Keratinocyte (primary cell): ENCODE measurements at regions not wholly inside any gene's neighbourhood (a gene's known extent, or its start where the extent isn't known, plus 50 kb on each side); places are given as distances from the start of the nearest gene placed in this dataset.

Experiments used
- DNase-seq: peaks from one replicate; pipeline ENCODE4 v3.0.0-alpha.2; 2011; ENCODE audit warnings: low read depth, missing footprints, low spot score
- FAIRE-seq: peaks from 2 replicates; lab custom pipeline; 2011; peaks lifted over from hg19 to GRCh38; lab: Jason Lieb, UNC
- H2AFZ ChIP-seq: 2 replicates; pipeline ENCODE4 v1.6.0; 2012; ENCODE audit warnings: low read length, control low read depth, inconsistent platforms; ENCODE audit not compliant: control insufficient read depth
- H3K27ac ChIP-seq: 2 replicates; pipeline ENCODE4 v1.5.1; 2011; ENCODE audit warnings: low read length; ENCODE audit not compliant: control insufficient read depth, insufficient read depth
- H3K27me3 ChIP-seq: 3 replicates; pipeline ENCODE4 v1.6.0; 2011; ENCODE audit warnings: low read length; ENCODE audit not compliant: control insufficient read depth, insufficient read depth; ENCODE audit errors: extremely low read depth
- H3K36me3 ChIP-seq, 2 experiments: 2 replicates in 1 of 2; 3 replicates in 1 of 2; pipeline ENCODE4 v1.5.1; 2011; ENCODE audit warnings: low read length in 2 of 2, mild to moderate bottlenecking in 1 of 2; ENCODE audit not compliant: control insufficient read depth in 2 of 2, insufficient read depth in 2 of 2; ENCODE audit errors: extremely low read depth in 1 of 2
- H3K4me1 ChIP-seq: 3 replicates; pipeline ENCODE4 v1.5.1; 2011; ENCODE audit warnings: low read length; ENCODE audit not compliant: control insufficient read depth, insufficient read depth; ENCODE audit errors: extremely low read depth
- H3K4me2 ChIP-seq: 3 replicates; pipeline ENCODE4 v1.6.0; 2011; ENCODE audit warnings: low read depth, low read length; ENCODE audit not compliant: control insufficient read depth, insufficient read depth; ENCODE audit errors: extremely low read depth
- H3K4me3 ChIP-seq, 3 experiments: fragments of 200-600 bp in 1 of 3; sonication (generic) in 1 of 3; 2 replicates in 2 of 3; 3 replicates in 1 of 3; pipeline ENCODE4 v1.5.1; 2011 to 2016; ENCODE audit warnings: low read length in 3 of 3, mild to moderate bottlenecking in 3 of 3, control low read depth in 2 of 3, inconsistent platforms in 1 of 3, low read depth in 1 of 3, mixed read lengths in 1 of 3, mixed run types in 1 of 3, moderate library complexity in 1 of 3; ENCODE audit not compliant: control insufficient read depth in 2 of 3, insufficient read depth in 2 of 3; ENCODE audit errors: extremely low read depth in 1 of 3
- H3K79me2 ChIP-seq: 2 replicates; pipeline ENCODE4 v1.6.0; 2012; ENCODE audit warnings: low read length; ENCODE audit not compliant: control insufficient read depth, insufficient read depth
- H3K9ac ChIP-seq: 3 replicates; pipeline ENCODE4 v1.6.0; 2011; ENCODE audit warnings: low read length; ENCODE audit not compliant: control insufficient read depth, insufficient read depth; ENCODE audit errors: extremely low read depth
- H3K9me1 ChIP-seq: 3 replicates; pipeline ENCODE4 v1.6.0; 2011; ENCODE audit warnings: low read length; ENCODE audit not compliant: control insufficient read depth, insufficient read depth; ENCODE audit errors: extremely low read depth
- H3K9me3 ChIP-seq: 2 replicates; pipeline ENCODE4 v1.5.1; 2012; ENCODE audit warnings: low read depth, low read length; ENCODE audit not compliant: control insufficient read depth
- H4K20me1 ChIP-seq: 3 replicates; pipeline ENCODE4 v1.6.0; 2011; ENCODE audit warnings: low read length; ENCODE audit not compliant: control insufficient read depth, insufficient read depth; ENCODE audit errors: extremely low read depth
- EZH2 ChIP-seq: IDR thresholded peaks from one replicate; pipeline ENCODE4 v1.6.1; 2012; ENCODE audit warnings: inconsistent platforms, mild to moderate bottlenecking, low read length, moderate library complexity
- dilution Hi-C: fragments of 300-500 bp; cut with MboI; formaldehyde crosslinking; loops from one replicate; pipeline ENCODE4 v1.7.0; 2020; ENCODE audit warnings: low sequenced_read_pairs; ENCODE audit not compliant: extremely low pct_ligation_motif_present
- TF ChIP-seq, protein P1 (sequence below), 3 experiments: IDR thresholded peaks in 1 of 3; conservative IDR thresholded peaks in 1 of 3; optimal IDR thresholded peaks in 1 of 3; 2 replicates in 2 of 3; 3 replicates in 1 of 3; pipeline versions ENCODE3 to v1.5.1; 2011; ENCODE audit warnings: low read length in 3 of 3, mild to moderate bottlenecking in 3 of 3, moderate library complexity in 2 of 3, control low read depth in 1 of 3, inconsistent platforms in 1 of 3; ENCODE audit not compliant: insufficient read depth in 2 of 3; ENCODE audit errors: extremely low read depth in 1 of 3

GRCh38 chr3:117666812-117667211 lies 957.2 kb downstream of the TUSC7 start:
- H3K27me3 ChIP-seq = peaks cover 4% of the 10 kb centered on the region
- H3K4me1 ChIP-seq = peaks cover 1% of the 10 kb centered on the region
- dilution Hi-C loops = no loop called here
- H2AFZ ChIP-seq = no peak overlapping the region
- H3K9me3 ChIP-seq = no peaks in the 10 kb centered on the region
- no peak for FAIRE-seq
- no peaks in the 10 kb centered on the region for H3K36me3 ChIP-seq
- H3K4me2 ChIP-seq = no peak overlapping the region
- no peaks in the 10 kb centered on the region for H3K79me2 ChIP-seq
- no peaks in the 10 kb centered on the region for H4K20me1 ChIP-seq
- no peak overlapping the region for H3K9ac ChIP-seq
- no peaks in the 10 kb centered on the region for H3K9me1 ChIP-seq
- no peak for DNase-seq
- TF ChIP-seq EZH2 = no peak
- TF ChIP-seq, protein P1, sequence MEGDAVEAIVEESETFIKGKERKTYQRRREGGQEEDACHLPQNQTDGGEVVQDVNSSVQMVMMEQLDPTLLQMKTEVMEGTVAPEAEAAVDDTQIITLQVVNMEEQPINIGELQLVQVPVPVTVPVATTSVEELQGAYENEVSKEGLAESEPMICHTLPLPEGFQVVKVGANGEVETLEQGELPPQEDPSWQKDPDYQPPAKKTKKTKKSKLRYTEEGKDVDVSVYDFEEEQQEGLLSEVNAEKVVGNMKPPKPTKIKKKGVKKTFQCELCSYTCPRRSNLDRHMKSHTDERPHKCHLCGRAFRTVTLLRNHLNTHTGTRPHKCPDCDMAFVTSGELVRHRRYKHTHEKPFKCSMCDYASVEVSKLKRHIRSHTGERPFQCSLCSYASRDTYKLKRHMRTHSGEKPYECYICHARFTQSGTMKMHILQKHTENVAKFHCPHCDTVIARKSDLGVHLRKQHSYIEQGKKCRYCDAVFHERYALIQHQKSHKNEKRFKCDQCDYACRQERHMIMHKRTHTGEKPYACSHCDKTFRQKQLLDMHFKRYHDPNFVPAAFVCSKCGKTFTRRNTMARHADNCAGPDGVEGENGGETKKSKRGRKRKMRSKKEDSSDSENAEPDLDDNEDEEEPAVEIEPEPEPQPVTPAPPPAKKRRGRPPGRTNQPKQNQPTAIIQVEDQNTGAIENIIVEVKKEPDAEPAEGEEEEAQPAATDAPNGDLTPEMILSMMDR (optimal IDR thresholded peaks at IDR 0.05 in 1 of 3, IDR thresholded peaks at IDR 0.05 in 1 of 3, conservative IDR thresholded peaks at IDR 0.05 in 1 of 3; ENCODE audit: extremely low read depth in 1 of 3, insufficient read depth in 2 of 3, low read length in 3 of 3) = no peak
- no peak overlapping the region for H3K27ac ChIP-seq
- no peak overlapping the region for H3K4me3 ChIP-seq

GRCh38 chr3:117669774-117670173 lies 960.2 kb downstream of the TUSC7 start:
- Histone ChIP-seq H3K9me1 (no peaks in the 10 kb centered on the region), H3K4me3 (no peak overlapping the region), H3K9ac (no peak overlapping the region), H3K4me1 (no peaks in the 10 kb centered on the region), H3K4me2 (no peak overlapping the region), H3K27ac (no peak overlapping the region), H4K20me1 (no peaks in the 10 kb centered on the region), H3K36me3 (no peaks in the 10 kb centered on the region), H3K27me3 (peaks cover 4% of the 10 kb centered on the region), H2AFZ (no peak overlapping the region), H3K79me2 (no peaks in the 10 kb centered on the region), H3K9me3 (no peaks in the 10 kb centered on the region)
- FAIRE-seq = no peak
- dilution Hi-C loops = no loop called here
- no peak for DNase-seq
- no peak for TF ChIP-seq EZH2
- TF ChIP-seq, protein P1 (optimal IDR thresholded peaks at IDR 0.05 in 1 of 3, IDR thresholded peaks at IDR 0.05 in 1 of 3, conservative IDR thresholded peaks at IDR 0.05 in 1 of 3; ENCODE audit: extremely low read depth in 1 of 3, insufficient read depth in 2 of 3, low read length in 3 of 3) = no peak
